ENCODE measurements at regions not wholly inside any gene's neighbourhood (a gene's known extent, or its start where the extent isn't known, plus 50 kb on each side); places are given as distances from the start of the nearest gene placed in this dataset.

DNA sequence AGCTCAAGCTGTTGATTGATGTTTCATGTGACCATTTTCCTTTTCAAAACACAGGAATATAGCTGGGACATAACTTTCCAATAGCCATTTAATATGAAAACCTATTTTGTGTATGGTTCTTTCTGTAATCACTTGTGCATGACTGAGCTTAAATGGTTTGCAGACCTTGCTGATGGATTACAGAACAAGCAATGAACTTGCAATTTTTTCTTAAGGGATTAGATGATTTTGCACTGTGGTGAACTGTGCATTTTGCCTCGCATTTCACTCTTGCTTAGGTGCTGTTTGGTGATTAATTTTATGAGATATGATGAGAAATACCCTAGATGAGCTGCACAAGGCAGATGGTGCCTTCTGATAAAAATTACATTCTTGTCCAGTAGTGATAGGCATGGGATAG is 419.0 kb upstream of the FBXO33 start:
- TF ChIP-seq, protein P1, sequence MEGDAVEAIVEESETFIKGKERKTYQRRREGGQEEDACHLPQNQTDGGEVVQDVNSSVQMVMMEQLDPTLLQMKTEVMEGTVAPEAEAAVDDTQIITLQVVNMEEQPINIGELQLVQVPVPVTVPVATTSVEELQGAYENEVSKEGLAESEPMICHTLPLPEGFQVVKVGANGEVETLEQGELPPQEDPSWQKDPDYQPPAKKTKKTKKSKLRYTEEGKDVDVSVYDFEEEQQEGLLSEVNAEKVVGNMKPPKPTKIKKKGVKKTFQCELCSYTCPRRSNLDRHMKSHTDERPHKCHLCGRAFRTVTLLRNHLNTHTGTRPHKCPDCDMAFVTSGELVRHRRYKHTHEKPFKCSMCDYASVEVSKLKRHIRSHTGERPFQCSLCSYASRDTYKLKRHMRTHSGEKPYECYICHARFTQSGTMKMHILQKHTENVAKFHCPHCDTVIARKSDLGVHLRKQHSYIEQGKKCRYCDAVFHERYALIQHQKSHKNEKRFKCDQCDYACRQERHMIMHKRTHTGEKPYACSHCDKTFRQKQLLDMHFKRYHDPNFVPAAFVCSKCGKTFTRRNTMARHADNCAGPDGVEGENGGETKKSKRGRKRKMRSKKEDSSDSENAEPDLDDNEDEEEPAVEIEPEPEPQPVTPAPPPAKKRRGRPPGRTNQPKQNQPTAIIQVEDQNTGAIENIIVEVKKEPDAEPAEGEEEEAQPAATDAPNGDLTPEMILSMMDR (IDR thresholded peaks at IDR 0.05): no peak
- TF ChIP-seq TCF12 (IDR thresholded peaks at IDR 0.05) (no peak), TEAD4 (IDR thresholded peaks at IDR 0.05; ENCODE audit: borderline replicate concordance, insufficient read depth) (no peak)
- TF ChIP-seq, protein P2, sequence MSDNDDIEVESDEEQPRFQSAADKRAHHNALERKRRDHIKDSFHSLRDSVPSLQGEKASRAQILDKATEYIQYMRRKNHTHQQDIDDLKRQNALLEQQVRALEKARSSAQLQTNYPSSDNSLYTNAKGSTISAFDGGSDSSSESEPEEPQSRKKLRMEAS (IDR thresholded peaks at IDR 0.05; ENCODE audit: low read depth): no peak
